NCI-H526 (cell line): ENCODE measurements at regions not wholly inside any gene's neighbourhood (a gene's known extent, or its start where the extent isn't known, plus 50 kb on each side); places are given as distances from the start of the nearest gene placed in this dataset.
A peak's percentile ranks its signal among the peaks of the same experiment; 100 is the strongest.

Source experiments
- DNase-seq, 2 experiments: peaks; one replicate each; lab custom pipeline; 2025; lab: John Stamatoyannopoulos, UW

- DNase-seq, result no peak
Measured at GRCh38 chr5:74342948-74343682, 297.4 kb downstream of the ENC1 start.

GRCh38 chr5:74342182-74342581 is 298.3 kb downstream of the ENC1 start:
- no peak for DNase-seq

- no peak for DNase-seq
Measured at GRCh38 chr5:74341221-74341620, 299.3 kb downstream of the ENC1 start.

- no peak for DNase-seq
Measured at GRCh38 chr5:74340476-74340875, 300.1 kb downstream of the ENC1 start.

- DNase-seq, result no peak
Measured at GRCh38 chr5:74337984-74338310, 302.6 kb downstream of the ENC1 start.

GRCh38 chr5:74337254-74337983 is 303.1 kb downstream of the ENC1 start:
- no peak for DNase-seq

GRCh38 chr5:74336297-74336696 is 304.2 kb downstream of the ENC1 start:
- peak; percentile 13 to 37 for DNase-seq

GRCh38 chr5:74334762-74335384 is 305.7 kb downstream of the ENC1 start:
- DNase-seq, result peak; percentile 39 to 48

- no peak for DNase-seq
Measured at GRCh38 chr5:74334062-74334761, 306.3 kb downstream of the ENC1 start.

- DNase-seq, result no peak
Measured at GRCh38 chr5:74333430-74333829, 307.1 kb downstream of the ENC1 start.

GRCh38 chr5:74332682-74333081 is 307.8 kb downstream of the ENC1 start:
- peak in 1 of 2 experiments; percentile 8 for DNase-seq

- no peak for DNase-seq
Measured at GRCh38 chr5:74332006-74332405, 308.5 kb downstream of the ENC1 start.

- no peak for DNase-seq
Measured at GRCh38 chr5:74328221-74328630, 312.3 kb downstream of the ENC1 start.

GRCh38 chr5:74327339-74327685 is 313.2 kb downstream of the ENC1 start:
- no peak for DNase-seq

- DNase-seq, result no peak
Measured at GRCh38 chr5:74326571-74327338, 313.8 kb downstream of the ENC1 start.

- no peak for DNase-seq
Measured at GRCh38 chr5:74325866-74326265, 314.7 kb downstream of the ENC1 start.

GRCh38 chr5:74324556-74324955 is 316.0 kb downstream of the ENC1 start:
- DNase-seq, result no peak

GRCh38 chr5:74322944-74323343 is 317.6 kb downstream of the ENC1 start:
- no peak for DNase-seq

- DNase-seq, result no peak
Measured at GRCh38 chr5:74322191-74322590, 318.3 kb downstream of the ENC1 start.

GRCh38 chr5:74321326-74321725 is 319.2 kb downstream of the ENC1 start:
- DNase-seq, result no peak

GRCh38 chr5:74320526-74320925 is 320.0 kb downstream of the ENC1 start:
- DNase-seq, result no peak

- DNase-seq, result no peak
Measured at GRCh38 chr5:74319076-74319475, 321.5 kb downstream of the ENC1 start.
